ENCODE measurements at regions not wholly inside any gene's neighbourhood (a gene's known extent, or its start where the extent isn't known, plus 50 kb on each side); places are given as distances from the start of the nearest gene placed in this dataset.

DNA sequence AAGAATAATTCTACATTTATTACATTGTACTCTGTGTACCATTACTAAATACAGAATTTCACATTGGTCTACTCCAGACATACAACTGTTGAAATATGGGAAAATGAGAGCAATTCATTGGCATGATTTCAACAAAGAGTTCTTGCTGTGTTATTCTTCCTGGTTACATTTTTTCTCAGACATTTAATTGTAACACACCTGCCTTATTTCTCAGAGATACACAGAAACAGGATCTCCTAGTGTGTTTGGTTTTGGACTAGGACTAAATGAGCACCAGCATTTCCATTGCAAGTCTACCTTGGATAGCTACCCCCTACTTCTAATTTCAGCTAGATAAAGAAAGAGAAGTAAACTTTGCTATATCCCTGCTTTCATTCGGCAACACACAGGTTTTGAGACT, 274.3 kb upstream of the CNTN4 start:
- no peak for DNase-seq (ENCODE audit: low spot score)

- DNase-seq (ENCODE audit: low spot score) = no peak
Observed at GRCh38 chr3:1828519-1828918, 270.1 kb upstream of the CNTN4 start.

- DNase-seq (ENCODE audit: low spot score) = no peak
Observed at GRCh38 chr3:1830851-1831250, 267.8 kb upstream of the CNTN4 start.

GRCh38 chr3:1832395-1832794, 266.3 kb upstream of the CNTN4 start:
- DNase-seq (ENCODE audit: low spot score) = no peak

DNA sequence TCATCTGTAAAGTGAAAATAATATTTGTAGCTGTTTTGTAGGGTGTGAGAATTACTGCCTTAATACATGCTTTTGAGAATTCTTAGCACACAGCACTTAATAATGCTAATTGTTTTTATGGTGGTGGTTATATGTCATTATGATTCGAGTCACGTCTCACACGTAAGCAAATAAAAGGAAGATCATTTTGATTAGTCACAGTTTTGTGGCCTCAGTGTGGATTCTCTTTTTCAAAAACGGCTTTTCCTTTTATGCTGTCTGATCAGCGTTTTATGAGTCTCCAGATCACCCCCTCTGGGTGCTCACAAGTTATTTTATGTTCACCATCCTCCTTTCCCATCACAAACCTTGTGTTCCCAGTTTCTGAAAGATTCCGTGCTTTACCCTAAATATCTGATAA, 255.6 kb upstream of the CNTN4 start:
- no peak for DNase-seq (ENCODE audit: low spot score)

GRCh38 chr3:1847571-1847970, 251.1 kb upstream of the CNTN4 start:
- DNase-seq (ENCODE audit: low spot score) = no peak

DNA sequence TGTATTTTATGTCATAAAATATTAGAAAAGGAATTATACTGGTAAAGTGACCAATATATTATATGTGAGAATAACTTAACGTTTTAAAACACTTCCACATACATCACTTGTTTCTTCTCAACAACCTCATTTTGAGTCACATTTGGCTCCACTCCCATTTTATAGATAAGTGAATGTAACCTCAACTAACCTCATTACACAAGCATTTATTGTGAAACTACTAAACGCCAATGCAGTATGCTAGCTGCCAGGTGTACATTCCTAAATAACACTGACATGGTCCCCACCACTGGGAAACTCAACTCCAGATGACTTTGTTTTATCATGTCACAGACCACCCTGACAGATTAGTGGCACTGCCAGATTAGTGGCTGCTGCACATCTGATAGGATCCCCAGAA, 249.7 kb upstream of the CNTN4 start:
- no peak for DNase-seq (ENCODE audit: low spot score)

GRCh38 chr3:1852950-1853349, 245.7 kb upstream of the CNTN4 start:
- no peak for DNase-seq (ENCODE audit: low spot score)

- no peak for DNase-seq (ENCODE audit: low spot score)
Observed at GRCh38 chr3:1855841-1856240, 242.8 kb upstream of the CNTN4 start.

DNA sequence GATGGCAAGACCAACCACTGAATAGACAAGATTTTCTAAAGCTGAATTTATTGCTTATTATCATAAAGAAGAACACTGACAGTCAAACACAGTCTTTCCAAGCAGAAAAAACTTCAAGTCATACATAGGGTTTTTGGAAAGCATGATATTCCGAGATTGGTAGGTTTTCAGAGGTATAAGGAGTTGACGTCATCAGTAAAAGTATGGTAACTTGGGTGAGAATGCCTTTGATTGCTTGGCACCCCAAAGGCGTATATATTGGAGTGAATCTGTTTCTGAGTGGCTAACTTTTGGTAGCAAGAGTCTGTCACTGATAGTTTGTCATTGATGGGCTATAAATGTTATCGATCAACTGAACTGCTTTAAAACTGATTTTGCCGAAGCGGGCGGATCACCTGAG, 227.9 kb upstream of the CNTN4 start:
- DNase-seq (ENCODE audit: low spot score) = no peak

GRCh38 chr3:1883534-1883933, 215.1 kb upstream of the CNTN4 start:
- no peak for DNase-seq (ENCODE audit: low spot score)

DNA sequence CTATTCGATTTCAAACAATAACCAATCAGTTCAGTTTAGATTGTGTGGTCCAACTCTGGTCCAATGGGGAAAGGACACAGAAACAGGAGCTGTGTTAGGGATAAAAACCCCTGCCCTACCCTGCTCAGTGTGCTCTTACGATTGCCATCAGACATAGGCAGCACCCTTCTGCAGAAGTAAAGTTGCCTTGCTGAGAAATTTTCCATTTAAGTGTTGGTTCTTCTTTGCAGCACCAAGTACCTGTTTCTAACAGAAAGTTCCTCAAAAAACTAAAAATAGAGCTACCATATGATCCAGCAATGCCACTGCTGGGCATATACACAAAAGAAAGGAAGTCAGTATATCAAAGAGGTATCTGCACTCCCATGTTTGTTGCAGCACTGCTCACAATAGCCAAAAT, 206.2 kb upstream of the CNTN4 start:
- no peak for DNase-seq (ENCODE audit: low spot score)

DNA sequence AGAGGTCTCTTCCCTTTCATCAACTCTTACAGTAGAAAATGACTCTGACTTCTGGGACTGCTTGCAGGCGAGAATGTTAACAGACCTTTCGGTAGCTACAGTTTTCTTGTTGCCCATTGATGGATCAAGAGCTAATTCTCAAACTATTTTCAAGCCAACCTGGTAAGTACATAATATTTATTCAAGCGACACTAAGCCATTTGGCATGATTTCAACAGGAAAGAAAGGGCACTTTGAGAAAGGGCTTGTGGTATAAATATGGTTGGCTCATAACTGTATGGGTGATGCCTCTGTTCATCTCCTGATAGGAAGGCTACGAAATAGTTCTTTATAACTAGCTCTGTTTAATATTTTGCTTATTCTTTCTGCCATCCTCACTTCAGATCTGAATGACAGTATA, 196.2 kb upstream of the CNTN4 start:
- DNase-seq (ENCODE audit: low spot score) = no peak

- DNase-seq (ENCODE audit: low spot score) = no peak
Observed at GRCh38 chr3:1903111-1903510, 195.6 kb upstream of the CNTN4 start.

GRCh38 chr3:1907911-1908310, 190.8 kb upstream of the CNTN4 start:
- no peak for DNase-seq (ENCODE audit: low spot score)

GRCh38 chr3:1908651-1909445, 189.8 kb upstream of the CNTN4 start:
- no peak for DNase-seq (ENCODE audit: low spot score)

DNA sequence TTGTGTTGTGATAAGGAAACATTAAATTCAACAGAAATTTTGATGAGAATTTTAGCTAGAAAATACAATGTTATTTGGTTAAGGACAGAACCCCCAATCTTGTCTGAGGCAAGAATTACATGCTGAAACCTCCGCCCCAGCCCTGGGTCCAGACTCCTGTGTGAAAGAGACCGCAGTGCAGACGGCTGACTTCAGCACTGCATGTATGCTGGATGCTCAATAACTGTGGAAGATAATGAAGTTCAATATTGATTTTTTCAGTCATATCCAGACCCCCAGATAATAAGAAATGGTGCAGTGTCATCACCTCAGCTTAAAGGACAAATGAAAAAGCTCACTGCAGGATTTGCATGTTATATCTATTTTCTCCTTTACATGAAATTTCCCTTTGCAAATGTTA, 188.3 kb upstream of the CNTN4 start:
- DNase-seq (ENCODE audit: low spot score) = no peak

GRCh38 chr3:1929788-1930414, 168.8 kb upstream of the CNTN4 start:
- no peak for DNase-seq (ENCODE audit: low spot score)

- DNase-seq (ENCODE audit: low spot score) = no peak
Observed at GRCh38 chr3:1938975-1939374, 159.7 kb upstream of the CNTN4 start.

DNA sequence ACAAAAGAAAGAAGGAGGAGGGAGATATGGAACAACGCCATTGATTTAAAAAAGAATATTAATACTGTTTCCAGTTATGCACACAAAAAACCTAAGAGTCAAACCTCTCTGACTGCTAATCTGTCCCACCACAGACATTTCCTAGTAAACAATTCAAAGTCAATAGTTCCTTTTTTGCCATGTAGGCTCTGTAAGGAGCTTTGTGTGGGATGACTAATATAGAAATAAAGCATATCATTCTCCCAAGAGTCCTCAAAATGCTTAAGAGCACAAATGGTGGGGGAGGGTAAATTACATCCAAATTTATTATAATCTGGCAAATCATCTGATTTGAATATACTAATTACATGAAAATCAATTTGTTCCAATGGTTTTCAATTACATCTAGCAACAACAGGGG, 155.9 kb upstream of the CNTN4 start:
- DNase-seq (ENCODE audit: low spot score) = no peak

DNA sequence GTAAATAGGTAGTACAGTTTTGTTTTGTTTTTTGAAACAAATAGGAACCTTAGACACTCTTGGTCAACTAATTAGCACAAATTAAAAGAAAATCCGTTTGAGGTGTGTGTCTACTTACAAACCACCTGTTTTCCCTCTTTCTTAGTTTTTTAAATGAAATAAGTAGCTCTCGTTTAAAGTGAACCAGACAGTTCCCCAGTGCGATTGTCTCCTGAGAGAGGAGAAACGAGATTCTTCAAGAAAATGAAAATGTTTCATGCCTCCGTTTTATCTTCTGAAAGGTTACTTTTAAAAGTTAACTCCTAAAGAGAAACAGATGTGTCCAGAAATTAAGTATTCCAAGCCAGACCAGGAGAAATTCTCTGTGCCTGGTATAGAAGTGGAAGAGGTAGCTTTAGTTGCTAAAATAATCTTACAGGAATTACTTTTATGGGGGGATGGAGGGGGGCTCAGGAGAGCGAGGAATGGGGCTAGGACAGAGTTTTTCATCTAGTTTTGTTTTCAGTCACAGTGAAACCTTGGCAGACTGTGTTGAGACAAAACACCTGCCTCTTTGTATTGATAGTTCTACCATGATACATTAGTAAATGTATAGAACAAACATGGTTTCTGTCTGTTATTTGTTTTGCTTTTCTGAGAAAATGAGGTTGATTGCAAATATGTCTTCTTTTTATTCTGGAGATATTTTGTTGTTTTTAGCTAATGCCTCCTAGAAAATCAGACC, 155.1 kb upstream of the CNTN4 start:
- DNase-seq (ENCODE audit: low spot score) = no peak

DNA sequence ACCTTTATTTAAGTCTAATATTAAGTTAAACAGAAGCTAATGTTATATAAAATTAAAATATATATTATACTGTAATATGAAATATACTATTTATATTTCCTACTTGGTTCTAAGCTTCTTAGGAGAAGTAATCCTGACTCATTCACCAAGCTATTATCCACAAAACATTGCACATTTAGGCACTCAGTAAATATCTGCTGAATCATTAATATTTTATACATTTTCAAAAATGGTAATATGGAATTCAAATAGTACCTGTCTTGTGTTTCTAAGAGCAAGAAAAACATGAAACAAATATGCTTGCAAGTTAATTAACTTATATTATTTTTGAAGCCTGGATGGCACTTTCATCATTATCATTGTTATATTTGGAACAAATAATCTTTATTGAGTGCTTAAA, 153.0 kb upstream of the CNTN4 start:
- no peak for DNase-seq (ENCODE audit: low spot score)

- DNase-seq (ENCODE audit: low spot score) = peak; percentile 32
Observed at GRCh38 chr3:1953536-1953935, 145.1 kb upstream of the CNTN4 start.
